SK-N-SH treated with all-trans-retinoic acid at 6 μM for 48 hours (cell line): ENCODE measurements at regions not wholly inside any gene's neighbourhood (a gene's known extent, or its start where the extent isn't known, plus 50 kb on each side); places are given as distances from the start of the nearest gene placed in this dataset.

Source experiments
- BACH2 ChIP-seq: fragments of 250-450 bp; sonication (Bioruptor Pico); IDR thresholded peaks from 2 replicates; pipeline ENCODE4 v1.9.0; 2021; ENCODE audit warnings: mild to moderate bottlenecking, borderline replicate concordance
- CSRNP3 ChIP-seq: fragments of 250-450 bp; sonication (Bioruptor Pico); IDR thresholded peaks from 2 replicates; pipeline ENCODE4 v1.5.1; 2021; ENCODE audit warnings: mild to moderate bottlenecking, moderate library complexity
- OSR1 ChIP-seq: fragments of 250-450 bp; sonication (Bioruptor Pico); IDR thresholded peaks from 2 replicates; pipeline ENCODE4 v1.8.0; 2022; ENCODE audit warnings: moderate library complexity, mild to moderate bottlenecking, inconsistent platforms
- PPARA ChIP-seq: fragments of 250-450 bp; sonication (Bioruptor Pico); IDR thresholded peaks from 2 replicates; pipeline ENCODE4 v1.5.0; 2020; ENCODE audit warnings: mild to moderate bottlenecking, borderline replicate concordance
- RARB ChIP-seq: fragments of 250-450 bp; sonication (Bioruptor Pico); IDR thresholded peaks from 2 replicates; pipeline ENCODE4 v1.8.0; 2021; ENCODE audit warnings: mild to moderate bottlenecking, moderate library complexity
- TOX ChIP-seq: fragments of 250-450 bp; sonication (Bioruptor Pico); IDR thresholded peaks from 2 replicates; pipeline ENCODE4 v1.8.0; 2021; ENCODE audit warnings: mild to moderate bottlenecking, moderate library complexity, borderline replicate concordance
- ZFP3 ChIP-seq: fragments of 250-450 bp; sonication (Bioruptor Pico); IDR thresholded peaks from 2 replicates; pipeline ENCODE4 v1.5.0; 2020; ENCODE audit warnings: mild to moderate bottlenecking, moderate library complexity
- ZFP30 ChIP-seq: fragments of 450-650 bp; formaldehyde crosslinking; IDR thresholded peaks from 2 replicates; pipeline ENCODE4 v1.5.0; 2022; ENCODE audit warnings: mild to moderate bottlenecking, moderate library complexity
- ZNF565 ChIP-seq: fragments of 450-650 bp; formaldehyde crosslinking; conservative IDR thresholded peaks from 2 replicates; pipeline ENCODE4 v1.5.0; 2020; ENCODE audit warnings: low read depth, mild to moderate bottlenecking, moderate library complexity
- TF ChIP-seq, protein P1 (sequence below): fragments of 250-450 bp; sonication (Bioruptor Pico); IDR thresholded peaks from 2 replicates; pipeline ENCODE4 v1.8.0; 2020; ENCODE audit warnings: mild to moderate bottlenecking, moderate library complexity, borderline replicate concordance
- TF ChIP-seq, protein P2 (sequence below): fragments of 250-450 bp; sonication (Bioruptor Pico); IDR thresholded peaks from 2 replicates; pipeline ENCODE4 v1.5.1; 2020; ENCODE audit warnings: low read depth, mild to moderate bottlenecking, moderate library complexity

- TF ChIP-seq, protein P1, sequence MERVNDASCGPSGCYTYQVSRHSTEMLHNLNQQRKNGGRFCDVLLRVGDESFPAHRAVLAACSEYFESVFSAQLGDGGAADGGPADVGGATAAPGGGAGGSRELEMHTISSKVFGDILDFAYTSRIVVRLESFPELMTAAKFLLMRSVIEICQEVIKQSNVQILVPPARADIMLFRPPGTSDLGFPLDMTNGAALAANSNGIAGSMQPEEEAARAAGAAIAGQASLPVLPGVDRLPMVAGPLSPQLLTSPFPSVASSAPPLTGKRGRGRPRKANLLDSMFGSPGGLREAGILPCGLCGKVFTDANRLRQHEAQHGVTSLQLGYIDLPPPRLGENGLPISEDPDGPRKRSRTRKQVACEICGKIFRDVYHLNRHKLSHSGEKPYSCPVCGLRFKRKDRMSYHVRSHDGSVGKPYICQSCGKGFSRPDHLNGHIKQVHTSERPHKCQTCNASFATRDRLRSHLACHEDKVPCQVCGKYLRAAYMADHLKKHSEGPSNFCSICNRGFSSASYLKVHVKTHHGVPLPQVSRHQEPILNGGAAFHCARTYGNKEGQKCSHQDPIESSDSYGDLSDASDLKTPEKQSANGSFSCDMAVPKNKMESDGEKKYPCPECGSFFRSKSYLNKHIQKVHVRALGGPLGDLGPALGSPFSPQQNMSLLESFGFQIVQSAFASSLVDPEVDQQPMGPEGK (CRISPR knock-in tag), result no peak
- TF ChIP-seq, protein P2, sequence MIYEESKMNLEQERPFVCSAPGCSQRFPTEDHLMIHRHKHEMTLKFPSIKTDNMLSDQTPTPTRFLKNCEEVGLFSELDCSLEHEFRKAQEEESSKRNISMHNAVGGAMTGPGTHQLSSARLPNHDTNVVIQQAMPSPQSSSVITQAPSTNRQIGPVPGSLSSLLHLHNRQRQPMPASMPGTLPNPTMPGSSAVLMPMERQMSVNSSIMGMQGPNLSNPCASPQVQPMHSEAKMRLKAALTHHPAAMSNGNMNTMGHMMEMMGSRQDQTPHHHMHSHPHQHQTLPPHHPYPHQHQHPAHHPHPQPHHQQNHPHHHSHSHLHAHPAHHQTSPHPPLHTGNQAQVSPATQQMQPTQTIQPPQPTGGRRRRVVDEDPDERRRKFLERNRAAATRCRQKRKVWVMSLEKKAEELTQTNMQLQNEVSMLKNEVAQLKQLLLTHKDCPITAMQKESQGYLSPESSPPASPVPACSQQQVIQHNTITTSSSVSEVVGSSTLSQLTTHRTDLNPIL (CRISPR knock-in tag), result no peak
- TF ChIP-seq CSRNP3, result no peak
- no peak for TF ChIP-seq ZFP3 (CRISPR knock-in tag)
- no peak for TF ChIP-seq OSR1 (CRISPR knock-in tag)
- TF ChIP-seq RARB, result no peak
- no peak for TF ChIP-seq ZFP30 (CRISPR knock-in tag)
- no peak for TF ChIP-seq ZNF565 (CRISPR knock-in tag)
- no peak for TF ChIP-seq BACH2
- TF ChIP-seq TOX (CRISPR knock-in tag), result no peak
- no peak for TF ChIP-seq PPARA (CRISPR knock-in tag)
Observed at GRCh38 chrX:25897758-25898157, 240.4 kb upstream of the MAGEB18 start.
